GM19455 (cell line): ENCODE measurements at regions not wholly inside any gene's neighbourhood (a gene's known extent, or its start where the extent isn't known, plus 50 kb on each side); places are given as distances from the start of the nearest gene placed in this dataset.

Experiments
- ATAC-seq: cut with Tn5 transposase; IDR thresholded peaks from one replicate; pipeline ENCODE4 v1.9.1; 2021; ENCODE audit not compliant: unreplicated experiment

DNA sequence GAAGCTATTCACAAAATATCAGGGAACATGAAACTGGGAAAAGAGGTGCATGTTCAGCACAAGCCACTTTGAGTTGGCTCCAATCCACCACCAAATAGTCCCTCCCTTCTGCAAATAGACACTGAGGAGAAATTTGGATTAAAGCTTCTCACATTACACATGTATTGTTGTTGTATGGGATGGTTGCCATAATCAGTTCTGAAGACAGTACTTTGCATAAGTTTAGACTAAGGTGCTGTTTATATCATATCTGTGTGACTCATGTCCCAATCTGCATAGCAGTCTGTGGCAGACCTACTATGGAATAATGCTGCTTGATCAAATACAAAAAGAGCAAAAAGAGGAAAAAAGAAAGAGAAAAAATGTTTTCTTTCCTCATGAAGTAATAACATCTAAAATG, 376.7 kb upstream of the DDI1 start:
- ATAC-seq = no peak

DNA sequence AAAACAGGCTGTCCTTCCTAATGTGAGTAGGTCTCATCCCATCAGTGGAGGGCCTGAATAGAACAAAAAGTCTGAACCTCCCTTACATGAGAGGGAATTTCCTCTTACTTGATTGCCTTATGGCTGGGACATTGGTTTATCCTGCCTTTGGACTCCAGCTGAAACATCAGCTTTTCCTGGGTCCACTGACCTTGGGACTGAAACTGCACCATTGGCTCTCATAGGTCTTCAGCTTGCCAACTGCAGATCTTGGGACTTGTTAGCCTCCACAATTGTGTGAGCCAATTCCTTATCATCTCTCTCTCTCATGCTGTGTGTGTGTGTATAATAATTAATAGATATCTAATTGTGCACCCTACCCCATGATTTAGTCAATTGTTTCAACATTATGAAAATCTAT, 375.3 kb upstream of the DDI1 start:
- ATAC-seq = no peak

DNA sequence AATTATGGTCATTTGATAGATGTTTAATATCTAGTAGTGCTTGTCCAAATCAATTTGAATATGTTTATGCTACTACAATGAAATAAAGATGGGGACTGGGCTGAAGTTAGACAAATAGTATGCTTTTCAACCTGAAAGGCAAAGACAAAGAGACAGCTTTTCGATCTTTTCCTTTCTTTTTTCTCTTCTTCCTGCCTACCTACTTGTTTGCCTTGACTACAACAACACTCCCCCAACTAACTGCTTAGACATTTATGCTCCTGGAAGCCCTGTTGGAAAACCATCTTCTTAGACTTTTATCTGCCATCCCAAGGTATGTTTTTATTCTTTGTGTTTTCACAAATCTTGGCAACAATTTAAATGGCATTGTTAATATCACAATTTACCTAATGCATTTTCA, 374.4 kb upstream of the DDI1 start:
- ATAC-seq = no peak

DNA sequence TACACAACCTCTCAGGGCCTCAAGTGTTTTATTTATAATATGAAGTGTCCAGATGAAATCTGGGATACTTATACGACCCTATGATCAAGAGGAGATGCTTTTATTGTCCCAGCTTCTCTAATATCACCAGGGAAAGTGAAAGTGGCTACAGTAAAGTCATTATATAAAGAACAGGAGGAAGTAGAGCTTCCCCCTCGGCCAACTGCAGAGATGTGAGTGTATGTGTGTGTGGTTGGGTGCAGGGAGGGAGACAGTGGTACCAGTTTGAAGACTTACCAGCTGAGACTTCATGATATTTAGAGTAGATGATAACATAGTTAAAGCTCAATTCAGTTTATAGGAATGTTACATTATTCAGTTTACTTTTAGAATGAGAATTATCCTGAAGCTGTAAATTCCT, 373.6 kb upstream of the DDI1 start:
- no peak for ATAC-seq

DNA sequence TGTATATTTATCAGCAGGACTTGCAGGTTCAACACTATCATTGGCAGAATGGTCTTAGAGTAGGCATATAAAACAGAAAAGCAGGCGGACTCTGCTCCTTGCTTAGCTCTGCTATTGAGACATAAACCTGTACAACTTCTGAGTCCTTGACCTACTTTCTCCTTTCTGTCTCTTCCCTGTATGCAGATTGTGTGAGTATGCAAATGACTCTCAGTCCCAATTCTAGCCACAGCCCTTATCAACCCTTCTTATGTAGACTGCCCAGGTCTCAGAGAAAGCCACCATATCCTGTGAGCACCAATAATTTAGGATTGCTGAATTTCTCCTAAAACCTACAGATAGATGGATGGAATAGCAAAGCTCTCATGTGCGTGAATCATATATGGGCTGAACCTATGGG, 367.6 kb upstream of the DDI1 start:
- no peak for ATAC-seq

DNA sequence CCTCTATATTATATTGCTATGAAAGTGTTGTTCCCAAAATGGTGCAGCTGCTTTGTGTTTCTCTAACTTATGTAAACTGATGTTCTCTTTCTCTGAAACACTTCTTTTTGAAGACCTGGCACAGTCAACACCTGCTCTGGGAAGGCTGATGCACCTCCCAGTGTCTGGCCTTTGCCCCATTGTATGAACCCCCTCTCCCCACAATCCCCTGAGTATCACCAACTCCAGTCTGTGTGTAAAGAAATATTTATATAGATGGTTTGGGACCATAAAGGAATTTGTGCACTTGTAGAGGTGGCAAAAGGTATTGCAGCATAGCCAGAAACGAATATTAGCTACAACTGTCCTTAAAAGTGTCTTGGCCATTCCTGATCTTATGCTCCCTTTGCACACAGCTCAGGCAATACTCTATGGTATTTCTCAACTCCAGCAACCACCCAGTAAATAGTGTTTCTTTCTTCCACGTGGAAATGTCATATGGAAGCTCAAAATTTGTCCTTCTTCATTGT, 365.2 kb upstream of the DDI1 start:
- no peak for ATAC-seq

DNA sequence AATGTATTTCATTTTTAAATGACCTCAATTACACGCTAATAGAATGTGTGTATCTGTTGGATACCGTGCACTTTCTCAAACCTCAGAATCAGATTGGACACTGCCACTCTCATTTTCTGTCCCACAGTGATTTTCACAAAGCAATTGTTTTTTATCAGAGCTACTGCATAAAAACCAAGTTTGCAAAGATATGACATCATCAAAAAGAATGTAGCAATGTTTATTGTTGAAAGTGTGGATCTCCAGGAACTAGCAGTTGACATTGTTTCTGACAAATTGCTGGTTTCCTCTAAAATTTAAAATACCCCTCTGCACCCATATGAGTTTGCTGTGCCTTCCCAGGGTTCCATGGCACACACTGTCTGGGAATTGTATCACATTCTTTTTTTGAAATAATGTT, 362.7 kb upstream of the DDI1 start:
- no peak for ATAC-seq

DNA sequence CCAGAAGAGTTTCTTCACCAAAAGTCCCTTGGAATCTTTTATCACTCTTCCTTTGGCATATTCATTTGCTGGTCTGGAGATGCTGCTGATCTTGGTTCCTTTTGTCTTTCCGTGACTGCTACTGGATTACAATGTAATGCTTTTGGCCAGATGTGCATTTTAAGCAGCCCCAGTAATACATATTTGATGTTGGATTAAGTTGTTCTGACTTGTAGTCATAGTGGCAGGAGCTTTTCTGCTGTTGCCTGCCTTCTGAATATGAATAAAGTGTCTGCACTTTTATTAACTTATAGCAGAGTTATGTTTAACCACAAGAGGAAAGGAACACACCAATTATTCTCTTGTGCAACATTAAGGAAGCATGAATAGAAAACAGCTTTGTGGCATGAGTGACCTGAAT, 360.0 kb upstream of the DDI1 start:
- ATAC-seq = no peak

DNA sequence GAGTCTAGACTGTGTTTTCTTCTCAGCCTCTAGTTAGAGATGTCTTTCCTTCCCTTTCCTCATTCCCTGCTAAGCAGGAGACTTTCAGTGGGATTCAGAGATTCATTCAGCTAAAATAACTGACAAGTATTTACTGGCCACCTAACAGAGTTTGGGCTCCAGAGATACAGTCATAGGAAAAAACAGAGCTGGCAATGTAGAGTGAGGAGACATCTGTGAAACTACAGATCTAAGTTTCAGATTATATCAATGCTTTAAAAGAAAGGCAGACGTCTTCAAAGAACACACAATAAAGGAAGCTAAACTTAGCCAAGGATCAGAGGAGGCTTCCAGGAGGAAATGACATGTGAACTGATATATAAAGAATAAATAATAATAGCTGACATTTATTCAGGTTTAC, 355.6 kb upstream of the DDI1 start:
- no peak for ATAC-seq

DNA sequence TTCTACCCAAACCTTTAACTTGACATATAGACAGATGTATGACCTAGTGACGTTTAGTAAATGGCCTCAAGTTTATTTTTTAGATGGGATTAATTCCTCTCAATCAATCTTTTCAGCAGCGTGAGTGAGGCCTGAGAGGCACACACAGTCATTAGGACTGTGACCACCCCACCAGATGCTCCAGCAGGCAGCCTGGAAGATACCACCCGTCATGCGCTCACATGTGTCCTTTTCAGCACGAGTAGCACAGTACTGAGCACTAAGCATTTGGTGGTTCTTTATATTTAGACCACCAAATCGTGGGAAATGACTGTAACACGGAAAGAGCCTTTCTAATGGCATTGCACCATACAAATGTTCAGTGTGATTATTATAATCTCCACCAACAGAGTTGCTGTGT, 354.6 kb upstream of the DDI1 start:
- ATAC-seq = peak; percentile 30

DNA sequence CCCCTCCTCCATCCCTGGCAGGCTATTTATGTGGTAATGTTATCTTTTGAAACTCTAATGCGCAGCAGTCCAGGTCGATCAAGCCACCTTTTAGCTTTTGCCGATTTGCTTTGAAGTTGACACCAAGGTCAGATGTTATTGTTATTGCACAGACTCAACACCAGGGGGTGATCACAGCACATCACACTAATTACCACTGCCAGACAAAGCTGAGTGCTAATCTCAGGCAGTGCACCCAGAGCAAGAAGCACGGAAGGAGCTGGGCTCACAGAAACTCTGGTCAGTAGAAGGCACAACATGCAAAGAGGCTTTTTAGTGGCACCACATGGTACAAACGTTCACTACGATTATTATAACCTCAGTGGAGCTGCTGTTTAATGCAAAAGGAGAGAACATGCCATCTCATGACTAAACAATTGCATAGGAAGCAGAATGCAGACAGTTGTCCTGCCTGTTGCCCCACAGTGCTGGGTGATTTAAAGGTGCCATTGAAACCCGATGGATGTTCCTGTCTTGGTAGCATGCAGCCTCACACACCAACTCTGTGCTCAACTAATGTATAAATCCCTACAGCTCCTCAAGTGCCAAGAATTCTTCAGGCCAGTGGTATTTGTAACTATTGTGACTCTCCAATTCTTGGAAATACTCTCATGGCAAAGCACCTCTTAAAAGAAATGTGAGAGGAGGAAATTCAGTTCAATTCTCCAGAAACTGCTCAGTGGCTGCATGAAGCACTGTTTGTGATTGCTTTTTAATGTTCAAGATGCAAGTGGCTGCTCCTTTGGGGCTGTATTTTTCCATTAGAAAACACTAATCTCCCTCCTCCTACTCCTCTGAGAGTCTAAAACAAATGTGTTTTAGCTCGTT, 353.9 kb upstream of the DDI1 start:
- ATAC-seq = peak; percentile 94

DNA sequence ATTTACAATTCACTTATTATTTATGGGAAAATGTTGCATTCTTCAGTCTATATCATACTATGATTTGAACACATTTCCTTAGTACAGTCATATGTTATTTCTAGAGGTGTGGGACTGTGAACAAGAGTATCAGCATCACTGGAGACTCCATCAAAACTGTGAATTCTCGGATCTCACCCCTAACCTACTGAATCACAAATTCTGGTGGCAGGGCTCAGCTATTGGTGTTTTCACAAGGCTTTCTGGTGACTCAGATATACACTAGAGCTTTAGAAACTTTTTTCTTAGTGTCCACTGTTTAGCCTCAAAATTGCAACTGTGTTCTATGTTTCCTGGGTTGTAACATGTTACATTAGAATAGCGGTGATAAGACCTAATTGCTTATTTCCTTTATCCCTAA, 352.9 kb upstream of the DDI1 start:
- ATAC-seq = no peak

DNA sequence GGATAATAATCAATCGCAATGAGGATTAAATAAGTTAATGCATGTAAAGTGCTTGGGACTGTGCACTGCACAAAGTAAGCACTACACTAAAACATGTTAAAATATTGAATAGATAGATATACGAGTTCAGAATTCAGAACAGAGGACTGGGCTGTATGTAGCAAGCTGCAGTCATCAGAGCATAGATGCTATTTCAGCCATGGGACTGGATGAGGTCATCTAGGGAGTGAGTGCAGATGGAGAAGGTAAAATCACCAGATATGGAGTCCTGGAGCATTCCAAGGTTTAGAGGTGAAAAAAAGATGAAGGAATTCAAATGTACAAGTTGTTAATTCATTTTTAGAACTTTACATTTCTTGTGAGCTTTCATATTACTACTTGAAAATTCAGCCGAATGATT, 347.5 kb upstream of the DDI1 start:
- ATAC-seq = no peak

DNA sequence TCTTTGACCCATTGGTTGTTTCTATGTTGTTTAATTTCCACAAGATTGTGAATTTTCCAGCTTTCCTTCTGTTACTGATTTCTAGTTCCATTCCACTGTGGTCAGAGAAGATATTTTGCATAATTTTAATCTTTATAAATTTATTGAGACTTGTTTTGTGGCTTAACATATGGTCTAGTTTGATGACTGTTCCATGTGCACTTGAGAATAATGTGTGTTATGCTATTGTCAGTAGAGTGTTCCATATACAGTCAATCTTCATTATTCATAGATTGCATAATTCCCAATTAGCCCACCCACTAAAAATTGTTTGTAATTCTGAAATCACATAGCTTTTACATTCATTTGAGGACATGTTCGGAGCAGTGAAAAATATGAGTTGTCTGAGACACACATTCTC, 346.1 kb upstream of the DDI1 start:
- no peak for ATAC-seq

DNA sequence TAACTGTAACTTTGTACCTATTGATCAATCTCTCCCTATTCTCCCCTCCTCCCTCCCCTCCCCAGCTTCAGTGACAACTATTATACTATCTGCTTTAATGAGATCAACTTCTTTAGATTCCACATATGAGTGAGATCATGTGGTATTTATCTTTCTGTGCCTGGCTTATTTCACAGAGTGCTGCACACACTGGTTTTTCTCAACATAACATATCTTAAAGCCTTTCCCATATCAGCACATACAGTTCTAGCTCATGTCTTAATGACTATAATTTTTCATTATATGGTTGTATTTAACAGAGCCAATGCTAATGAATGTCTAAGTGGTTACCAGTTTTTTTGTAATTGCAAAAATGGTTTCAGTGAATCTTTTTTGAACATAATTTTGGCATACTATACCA, 340.3 kb upstream of the DDI1 start:
- ATAC-seq = no peak

DNA sequence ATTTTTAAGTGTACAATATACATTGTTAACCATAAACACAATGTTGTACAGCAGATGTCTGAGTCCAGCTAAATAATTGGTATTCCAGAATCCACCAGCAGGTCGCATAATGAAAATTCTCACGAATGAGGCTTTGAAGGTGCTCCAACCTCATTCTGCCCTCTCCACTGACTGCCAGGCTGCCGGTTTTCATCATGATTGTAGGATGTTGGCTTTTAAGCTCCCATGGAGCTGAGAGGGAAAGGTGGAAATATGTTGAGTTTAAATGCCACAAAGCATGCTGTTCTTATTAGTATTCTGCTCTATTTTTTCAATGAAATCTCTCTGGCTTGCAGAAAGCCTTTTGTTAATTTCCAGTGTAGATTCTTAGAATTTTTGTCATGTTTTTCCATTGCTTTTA, 337.2 kb upstream of the DDI1 start:
- no peak for ATAC-seq

DNA sequence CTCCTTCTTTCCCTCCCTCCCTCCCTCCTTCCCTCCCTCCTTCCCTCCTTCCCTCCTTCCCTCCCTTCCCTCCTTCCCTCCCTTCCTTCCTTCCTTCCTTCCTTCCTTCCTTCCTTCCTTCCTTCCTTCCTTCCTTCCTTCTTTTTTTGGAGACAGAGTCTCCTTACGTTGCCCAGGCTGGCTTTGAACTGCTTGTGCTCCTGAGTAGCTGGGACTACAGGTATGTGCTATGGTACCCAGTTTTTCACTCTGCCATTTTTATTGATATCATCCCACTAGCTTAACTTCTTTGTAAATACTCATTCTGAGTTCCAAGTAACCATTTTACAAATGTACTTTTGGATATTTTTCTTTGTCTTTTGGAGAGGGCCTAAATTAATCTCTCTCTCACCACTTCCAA, 336.8 kb upstream of the DDI1 start:
- ATAC-seq = no peak

DNA sequence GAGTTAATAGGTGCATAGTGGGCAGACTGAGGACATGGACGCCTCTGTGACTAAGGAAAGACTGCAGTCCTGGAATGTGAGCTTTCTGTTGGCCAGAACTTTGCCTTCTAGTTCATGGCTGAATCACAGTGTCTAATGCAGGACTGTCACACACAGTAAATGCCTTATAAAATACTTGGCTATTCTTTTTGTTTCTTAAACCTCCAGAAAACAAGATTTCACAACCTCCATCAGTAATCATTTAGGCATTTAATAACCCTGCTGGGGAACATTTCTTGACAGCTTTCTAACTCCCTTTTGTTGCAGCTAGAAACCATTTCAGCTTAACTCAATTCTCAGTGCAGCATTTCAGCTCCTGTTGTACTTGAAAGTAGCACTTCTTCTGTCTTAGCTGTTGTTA, 335.8 kb upstream of the DDI1 start:
- ATAC-seq = no peak

DNA sequence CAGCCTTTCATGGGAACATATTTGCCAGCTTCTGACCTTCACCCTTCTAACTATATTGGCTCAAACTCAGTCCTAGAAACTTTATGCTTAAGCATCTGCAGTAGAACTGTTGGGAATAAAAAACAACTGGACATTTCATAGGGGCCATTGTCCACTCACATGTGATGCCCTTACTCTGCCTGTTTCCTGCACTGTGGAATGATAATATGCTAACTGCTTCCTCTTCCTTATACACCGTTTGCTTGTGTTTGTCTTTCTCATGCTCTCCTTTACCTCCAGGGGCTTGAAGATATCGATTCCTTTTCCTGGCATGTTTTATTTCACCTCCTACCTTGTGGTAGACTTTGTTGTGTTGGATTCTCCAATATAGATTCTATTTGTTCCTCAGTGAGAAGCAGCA, 333.0 kb upstream of the DDI1 start:
- no peak for ATAC-seq

DNA sequence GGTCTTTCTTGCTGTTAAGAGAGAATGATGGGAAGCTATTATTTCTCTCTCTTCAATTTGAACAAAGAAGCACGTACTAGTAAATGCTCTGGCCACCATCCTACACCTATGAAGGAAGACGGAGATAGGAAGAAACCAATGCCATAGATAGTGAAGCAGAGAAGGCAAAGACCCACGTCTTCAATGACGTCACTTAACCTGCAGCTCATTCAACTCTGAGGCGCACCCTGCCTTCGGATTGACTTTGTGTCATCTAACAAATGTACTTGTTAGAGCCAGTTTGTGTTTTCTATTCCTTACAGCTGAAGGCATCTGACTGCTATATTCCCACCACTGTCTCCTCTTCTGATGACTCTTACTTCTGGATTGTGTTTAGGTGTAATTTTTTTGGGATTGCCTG, 332.5 kb upstream of the DDI1 start:
- no peak for ATAC-seq

DNA sequence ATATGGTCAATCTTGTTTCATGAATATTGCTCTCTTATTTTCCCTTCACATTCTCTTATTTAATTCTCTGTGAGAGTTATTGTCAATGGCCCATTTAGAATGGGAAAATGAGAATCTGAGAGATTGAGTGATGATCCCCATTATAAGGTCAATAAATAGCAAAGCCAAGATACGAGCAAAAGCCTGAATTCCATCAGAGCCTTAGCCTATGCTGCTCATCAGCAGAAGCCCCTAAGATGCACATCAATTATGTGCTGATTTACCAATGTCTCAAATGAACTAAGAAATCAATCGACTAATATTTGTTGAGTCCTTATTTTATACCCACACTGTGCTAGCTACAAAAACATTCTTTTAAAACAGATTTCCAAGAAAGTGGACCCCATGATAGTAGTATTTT, 330.8 kb upstream of the DDI1 start:
- ATAC-seq = no peak

DNA sequence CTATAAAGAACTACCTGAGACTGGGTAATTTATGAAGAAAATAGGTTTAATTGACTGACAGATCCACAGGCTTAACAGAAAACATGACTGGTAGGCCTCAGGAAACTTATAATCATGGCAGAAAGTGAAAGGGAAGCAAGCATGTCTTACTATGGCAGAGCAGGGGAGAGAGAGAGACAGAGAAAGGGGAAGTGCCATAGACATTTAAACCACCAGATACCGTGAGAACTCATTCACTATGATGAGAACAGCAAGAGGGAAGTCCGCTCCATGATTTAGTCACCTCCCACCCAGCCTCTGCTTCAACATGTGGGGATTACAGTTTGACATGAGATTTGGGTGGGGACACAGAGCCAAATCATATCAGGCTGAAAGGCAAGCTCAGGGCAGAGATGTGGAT, 327.1 kb upstream of the DDI1 start:
- no peak for ATAC-seq

DNA sequence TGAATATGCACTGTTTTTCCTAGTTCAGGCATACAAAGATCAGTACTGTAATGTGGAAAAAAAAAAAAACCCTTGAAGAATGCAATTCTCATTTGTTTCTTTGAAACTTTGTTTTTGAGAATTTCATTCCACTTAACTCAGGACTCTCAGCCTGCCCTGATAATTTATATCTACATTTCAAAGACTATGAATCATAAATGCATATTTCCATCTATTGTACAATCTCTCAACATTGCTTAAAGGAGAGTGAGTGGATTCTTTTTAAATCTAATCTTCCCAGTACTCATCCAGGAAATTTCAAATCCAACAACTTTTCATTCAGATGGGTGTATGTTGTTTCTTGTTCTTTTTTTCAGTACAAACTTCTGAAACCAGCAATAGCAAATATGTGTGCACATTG, 322.2 kb upstream of the DDI1 start:
- no peak for ATAC-seq
